Kidney (tissue), 13 donors: ENCODE measurements at regions not wholly inside any gene's neighbourhood (a gene's known extent, or its start where the extent isn't known, plus 50 kb on each side); places are given as distances from the start of the nearest gene placed in this dataset.
A peak's percentile ranks its signal among the peaks of the same experiment; 100 is the strongest.

Experiments used
- DNase-seq, 5 donors: peaks; one replicate each; pipeline ENCODE4 v3.0.0-alpha.2; 2013 to 2020
- FAIRE-seq: peaks from 2 replicates; lab custom pipeline; 2012; peaks lifted over from hg19 to GRCh38; lab: Jason Lieb, UNC
- H3K27ac ChIP-seq, 2 donors: one replicate each; pipeline ENCODE4 v1.7.0; 2013; ENCODE audit warnings: low read depth in 2 of 2, low read length in 2 of 2, inconsistent platforms in 1 of 2
- H3K27me3 ChIP-seq: one replicate; pipeline ENCODE4 v1.7.1; 2013; ENCODE audit warnings: low read length, inconsistent platforms; ENCODE audit not compliant: control insufficient read depth, insufficient read depth
- H3K36me3 ChIP-seq, 3 donors: one replicate each; pipeline versions ENCODE4 v1.7.0 to v1.7.1; 2013; ENCODE audit warnings: low read length in 3 of 3, control low read depth in 1 of 3, inconsistent platforms in 1 of 3; ENCODE audit not compliant: insufficient read depth in 3 of 3, control insufficient read depth in 2 of 3
- H3K4me1 ChIP-seq, 3 donors: one replicate each; pipeline versions ENCODE4 v1.7.0 to v1.7.1; 2013; ENCODE audit warnings: low read length in 3 of 3, inconsistent platforms in 1 of 3, low read depth in 1 of 3; ENCODE audit not compliant: control insufficient read depth in 2 of 3, insufficient read depth in 2 of 3
- H3K4me3 ChIP-seq, 3 donors: one replicate each; pipeline versions ENCODE4 v1.7.0 to v1.8.1; 2013; ENCODE audit warnings: low read length in 3 of 3, control low read depth in 1 of 3, inconsistent platforms in 1 of 3
- H3K9ac ChIP-seq, 3 donors: one replicate each; pipeline versions ENCODE4 v1.7.0 to v1.7.1; 2013; ENCODE audit warnings: low read length in 3 of 3, control low read depth in 1 of 3, inconsistent platforms in 1 of 3
- H3K9me3 ChIP-seq, 3 donors: one replicate each; pipeline versions ENCODE4 v1.7.0 to v1.7.1; 2013; ENCODE audit warnings: low read length in 3 of 3, control low read depth in 1 of 3, inconsistent platforms in 1 of 3; ENCODE audit not compliant: control insufficient read depth in 2 of 3, insufficient read depth in 1 of 3
- CTCF ChIP-seq: IDR thresholded peaks from 3 replicates; pipeline ENCODE4 v1.5.1; 2012; ENCODE audit warnings: mild to moderate bottlenecking, moderate library complexity, borderline replicate concordance; ENCODE audit not compliant: insufficient read depth; ENCODE audit errors: extremely low read depth
- intact Hi-C: fragments of 100-400 bp; cut with DNase I; formaldehyde crosslinking; loops from one replicate; pipeline ENCODE4 v1.11.1; 2022
- donor health status: control.
- donor health status: control.
- donor health status: control.
- donor health status: control.
- donor health status: control.
- donor health status: DM: yes; HTN: yes; CAD: no.
- donor health status: Normal renal cell carcinoma (clear cell type).

- DNase-seq (no peak), FAIRE-seq (no peak)
- H3K9ac ChIP-seq = no peak overlapping the region
- TF ChIP-seq CTCF = no peak
- H3K36me3 ChIP-seq = no peaks in the 10 kb centered on the region
- H3K9me3 ChIP-seq = no peaks in the 10 kb centered on the region
- intact Hi-C loops = no loop called here
- H3K27ac ChIP-seq = no peak overlapping the region
- no peak overlapping the region for H3K4me3 ChIP-seq
- H3K4me1 ChIP-seq = no peaks in the 10 kb centered on the region
- H3K27me3 ChIP-seq = no peaks in the 10 kb centered on the region
These were observed 95.2 kb upstream of the RBMS3 start for GRCh38 chr3:29185706-29186105.

- no peak for TF ChIP-seq CTCF
- H3K36me3 ChIP-seq = no peaks in the 10 kb centered on the region
- DNase-seq (peak in 2 of 5 donors; percentile 17 to 19), FAIRE-seq (no peak)
- no peaks in the 10 kb centered on the region for H3K4me1 ChIP-seq
- no peaks in the 10 kb centered on the region for H3K9me3 ChIP-seq
- H3K27me3 ChIP-seq = no peaks in the 10 kb centered on the region
- H3K27ac ChIP-seq = peak overlapping the region in 1 of 2 donors; percentile 29
- no peak overlapping the region for H3K4me3 ChIP-seq
- intact Hi-C loops = no loop called here
- H3K9ac ChIP-seq = no peak overlapping the region
These were observed 94.7 kb upstream of the RBMS3 start for GRCh38 chr3:29186131-29186599.

GRCh38 chr3:29186982-29187725 is 93.7 kb upstream of the RBMS3 start:
- Histone ChIP-seq H3K4me3 (no peak overlapping the region), H3K36me3 (no peaks in the 10 kb centered on the region), H3K27ac (peak overlapping the region; percentile 16 to 29), H3K9ac (no peak overlapping the region), H3K4me1 (no peaks in the 10 kb centered on the region), H3K9me3 (no peaks in the 10 kb centered on the region), H3K27me3 (no peaks in the 10 kb centered on the region)
- intact Hi-C loops = no loop called here
- no peak for TF ChIP-seq CTCF
- no peak for FAIRE-seq
- DNase-seq = no peak
